Esophagus squamous epithelium (tissue), 5 donors: ENCODE measurements at regions not wholly inside any gene's neighbourhood (a gene's known extent, or its start where the extent isn't known, plus 50 kb on each side); places are given as distances from the start of the nearest gene placed in this dataset.

Experiments used
- DNase-seq: peaks from one replicate; lab custom pipeline; 2025; lab: John Stamatoyannopoulos, UW
- H3K27ac ChIP-seq, 4 donors: fragments of 200-600 bp; sonication (generic); one replicate each; pipeline ENCODE4 v1.5.1; 2016 to 2019; ENCODE audit warnings: mild to moderate bottlenecking in 1 of 4
- H3K27me3 ChIP-seq, 4 donors: fragments of 200-600 bp; sonication (generic); 1 replicate in 3 of 4; 2 replicates in 1 of 4; pipeline versions ENCODE4 v1.5.1 to v1.6.0; 2017 to 2021; ENCODE audit warnings: antibody characterized with exemption in 1 of 4
- H3K36me3 ChIP-seq, 3 donors: fragments of 200-600 bp; sonication (generic); one replicate each; pipeline ENCODE4 v1.5.1; 2016 to 2019
- H3K4me1 ChIP-seq, 3 donors: fragments of 200-600 bp; sonication (generic); one replicate each; pipeline ENCODE4 v1.5.1; 2017 to 2019
- H3K4me3 ChIP-seq, 4 donors: fragments of 200-600 bp; sonication (generic); 1 replicate in 3 of 4; 2 replicates in 1 of 4; pipeline ENCODE4 v1.5.1; 2016 to 2019; ENCODE audit warnings: mild to moderate bottlenecking in 2 of 4, moderate library complexity in 1 of 4
- H3K9me3 ChIP-seq, 3 donors: fragments of 200-600 bp; sonication (generic); one replicate each; pipeline ENCODE4 v1.5.1; 2016 to 2019
- CTCF ChIP-seq, 6 experiments: fragments of 450-650 bp in 4 of 6; fragments of 200-600 bp in 2 of 6; sonication (generic) in 2 of 6; IDR thresholded peaks; one replicate each; pipeline ENCODE4 v1.5.1; 2016 to 2019; ENCODE audit warnings: antibody characterized with exemption in 6 of 6, mild to moderate bottlenecking in 4 of 6, moderate library complexity in 4 of 6
- POLR2A ChIP-seq, 4 donors: fragments of 450-650 bp; IDR thresholded peaks; one replicate each; pipeline ENCODE4 v1.6.1; 2017; ENCODE audit warnings: antibody characterized with exemption in 4 of 4, mild to moderate bottlenecking in 4 of 4, moderate library complexity in 3 of 4
- WGBS, 2 donors: methylation state at CpG; one replicate each; pipeline ENCODE4 v1.1.5; 2018; 5-methylcytosine and 5-hydroxymethylcytosine counted together
- intact Hi-C: fragments of 100-400 bp; cut with DNase I; formaldehyde crosslinking; loops from one replicate; pipeline ENCODE4 v1.15.0; 2022
- donor health status: DM: yes; HTN: yes; CAD: no.

- intact Hi-C loops: no loop called here
- H3K27me3 ChIP-seq: peaks cover 0 to 31% (median 0%) of the 10 kb centered on the region in 4 donors
- H3K27ac ChIP-seq: no peak overlapping the region
- H3K4me3 ChIP-seq: no peak overlapping the region
- no peaks in the 10 kb centered on the region for H3K4me1 ChIP-seq
- no peaks in the 10 kb centered on the region for H3K36me3 ChIP-seq
- TF ChIP-seq CTCF (IDR thresholded peaks at IDR 0.05) (no peak), POLR2A (IDR thresholded peaks at IDR 0.05) (no peak)
- no peak for DNase-seq
- no peaks in the 10 kb centered on the region for H3K9me3 ChIP-seq
- WGBS, 2 donors: 80 to 82% methylated on average over 2 of the region's 2 CpGs
These were observed 285.7 kb upstream of the PPP2R2D start for GRCh38 chr10:131615150-131615549.

DNA sequence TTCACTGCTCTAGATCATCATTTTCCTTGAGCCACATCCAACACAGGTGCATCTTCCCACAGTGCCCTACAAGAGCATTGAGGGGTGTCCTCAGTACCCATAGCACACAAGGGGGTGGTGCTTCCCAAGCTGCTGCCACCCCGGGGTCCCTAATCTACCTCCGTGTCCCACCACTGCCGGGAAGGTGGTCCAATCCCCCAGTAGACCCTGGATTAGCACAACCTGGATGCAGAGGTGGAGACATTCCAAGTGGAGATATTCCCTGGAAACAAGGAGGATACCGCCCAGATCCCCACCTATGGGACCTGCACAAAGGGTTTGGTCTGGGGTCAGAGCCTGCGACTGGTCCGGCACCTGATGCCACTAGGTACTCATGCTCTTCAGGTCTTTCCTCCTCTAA, 284.8 kb upstream of the PPP2R2D start:
- intact Hi-C loops: no loop called here
- no peak for DNase-seq
- TF ChIP-seq CTCF (IDR thresholded peaks at IDR 0.05) (no peak), POLR2A (IDR thresholded peaks at IDR 0.05) (no peak)
- WGBS, 2 donors: 86 to 98% methylated on average over 6 of the region's 6 CpGs
- no peaks in the 10 kb centered on the region for H3K36me3 ChIP-seq
- H3K27ac ChIP-seq: no peak overlapping the region
- peaks cover 0 to 31% (median 0%) of the 10 kb centered on the region in 4 donors for H3K27me3 ChIP-seq
- no peaks in the 10 kb centered on the region for H3K9me3 ChIP-seq
- H3K4me1 ChIP-seq: no peaks in the 10 kb centered on the region
- H3K4me3 ChIP-seq: no peak overlapping the region

DNA sequence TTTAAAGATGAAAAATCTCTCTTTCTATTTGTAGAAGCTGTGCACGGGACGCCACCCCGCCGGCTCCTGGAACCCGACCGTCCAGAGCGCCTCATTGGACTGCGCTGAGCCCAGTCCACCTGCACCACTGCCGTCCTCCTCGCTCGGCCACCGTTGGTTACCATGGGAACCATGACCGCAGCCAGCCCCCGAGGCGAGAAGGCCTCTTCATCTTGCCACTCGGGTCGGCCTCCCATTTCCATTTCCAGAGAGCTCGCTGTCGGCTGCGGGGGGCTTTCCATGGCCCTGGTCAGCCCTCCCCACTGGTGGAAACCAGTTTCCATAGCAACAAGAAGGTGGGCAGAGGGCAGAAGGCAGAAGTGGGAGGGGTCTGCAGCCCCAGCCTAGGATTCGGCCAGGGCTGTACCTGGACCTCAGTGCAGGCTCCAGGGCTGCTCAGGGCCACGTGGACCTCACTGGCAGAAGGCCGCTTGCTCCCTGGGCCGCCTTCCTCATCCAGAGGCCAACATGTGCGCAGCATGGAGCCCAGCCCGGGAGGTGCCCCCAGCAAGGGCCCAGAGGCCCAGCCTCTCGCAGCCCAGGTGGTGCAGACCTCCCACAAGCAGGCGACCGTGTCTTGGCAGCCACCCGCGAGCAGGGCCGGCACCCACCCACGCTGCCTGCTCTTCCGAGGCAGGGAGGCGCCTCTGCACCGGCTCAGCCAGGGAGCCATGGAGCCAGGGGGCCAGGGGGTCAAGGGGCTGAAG, 283.5 kb upstream of the PPP2R2D start:
- Histone ChIP-seq H3K9me3 (no peaks in the 10 kb centered on the region), H3K27me3 (peaks cover 0 to 31% (median 0%) of the 10 kb centered on the region in 4 donors), H3K36me3 (no peaks in the 10 kb centered on the region), H3K27ac (no peak overlapping the region), H3K4me3 (no peak overlapping the region), H3K4me1 (no peaks in the 10 kb centered on the region)
- 77 to 79% methylated on average over 8 to 10 of the region's 36 CpGs for WGBS, 2 donors
- no peak for DNase-seq
- intact Hi-C loops: no loop called here
- TF ChIP-seq CTCF (IDR thresholded peaks at IDR 0.05) (no peak), POLR2A (IDR thresholded peaks at IDR 0.05) (no peak)

DNA sequence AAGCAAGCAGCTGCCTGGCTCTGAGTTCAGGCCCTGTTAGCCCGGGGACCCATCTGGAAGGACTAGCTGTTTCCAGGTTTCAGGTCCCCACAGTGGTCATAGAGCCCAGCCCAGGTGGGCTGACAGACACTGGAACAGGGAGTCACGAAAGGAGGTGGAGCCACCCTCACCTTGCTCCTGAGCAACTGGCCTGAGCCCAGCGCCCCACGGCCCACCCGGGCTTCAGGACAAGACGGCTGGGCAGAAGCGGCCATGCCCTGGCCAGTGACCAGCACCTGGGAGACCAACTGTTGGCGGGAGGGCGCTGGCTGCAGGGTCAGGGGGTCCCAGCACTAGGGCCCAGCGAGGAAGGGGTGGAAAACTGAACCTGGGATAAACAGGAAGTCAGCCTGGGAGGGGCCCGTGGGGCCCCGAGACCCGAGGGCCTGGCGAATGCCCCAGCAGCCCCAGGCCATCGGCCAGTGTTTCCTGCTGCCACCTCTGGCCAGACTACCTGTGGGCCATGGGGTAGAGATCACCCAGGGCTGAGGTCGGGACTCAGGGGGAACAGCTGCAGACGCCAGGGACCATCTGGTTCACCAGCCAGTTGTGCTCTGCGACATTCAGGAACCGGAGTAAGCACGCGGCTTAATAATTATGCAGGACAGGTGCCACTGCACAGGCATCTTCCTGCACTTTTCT, 282.1 kb upstream of the PPP2R2D start:
- no peak overlapping the region for H3K27ac ChIP-seq
- WGBS, 2 donors: 52 to 83% methylated on average over 4 to 10 of the region's 21 CpGs
- DNase-seq: no peak
- no peaks in the 10 kb centered on the region for H3K36me3 ChIP-seq
- H3K4me1 ChIP-seq: no peaks in the 10 kb centered on the region
- intact Hi-C loops: no loop called here
- TF ChIP-seq CTCF (IDR thresholded peaks at IDR 0.05) (no peak), POLR2A (IDR thresholded peaks at IDR 0.05) (no peak)
- no peaks in the 10 kb centered on the region for H3K9me3 ChIP-seq
- H3K4me3 ChIP-seq: no peak overlapping the region
- peaks cover 0 to 27% (median 0%) of the 10 kb centered on the region in 4 donors for H3K27me3 ChIP-seq

DNA sequence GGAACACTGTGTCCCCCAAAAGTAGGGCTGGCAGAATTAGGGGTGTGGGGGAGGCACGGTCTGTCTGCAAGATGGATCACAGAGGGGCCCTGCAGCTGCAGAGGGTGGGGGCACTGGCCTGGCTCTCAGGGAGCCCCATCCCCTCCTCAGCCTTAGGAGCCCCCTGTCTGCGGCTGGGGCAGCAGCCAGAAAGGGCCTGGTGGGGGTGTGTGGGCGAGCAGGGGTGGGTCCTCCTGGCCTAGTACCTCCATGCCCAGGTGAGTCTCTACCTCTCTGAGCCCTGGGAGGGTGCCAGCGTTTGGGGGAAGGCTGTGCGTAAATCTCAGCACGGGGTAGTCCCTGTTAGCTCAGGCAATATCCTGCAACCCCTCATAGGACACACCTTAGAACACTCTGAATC, 280.5 kb upstream of the PPP2R2D start:
- Histone ChIP-seq H3K27ac (no peak overlapping the region), H3K9me3 (no peaks in the 10 kb centered on the region), H3K36me3 (no peaks in the 10 kb centered on the region), H3K4me3 (no peak overlapping the region), H3K4me1 (no peaks in the 10 kb centered on the region), H3K27me3 (peaks cover 0 to 19% (median 0%) of the 10 kb centered on the region in 4 donors)
- TF ChIP-seq CTCF (IDR thresholded peaks at IDR 0.05) (no peak), POLR2A (IDR thresholded peaks at IDR 0.05) (no peak)
- DNase-seq: no peak
- WGBS, 2 donors: 69 to 89% methylated on average over 1 to 5 of the region's 6 CpGs
- intact Hi-C loops: no loop called here
